Fibroblast of lung (primary cell): ENCODE measurements at regions not wholly inside any gene's neighbourhood (a gene's known extent, or its start where the extent isn't known, plus 50 kb on each side); places are given as distances from the start of the nearest gene placed in this dataset.

Experiments
- DNase-seq, 2 donors: peaks; one replicate each; pipeline versions ENCODE4 v3.0.0 to v3.0.0-alpha.2; 2010; ENCODE audit warnings: low read depth in 2 of 2
- H2AFZ ChIP-seq: 2 replicates; pipeline ENCODE4 v1.5.1; 2012; ENCODE audit warnings: low read length, control low read depth, inconsistent platforms
- H3K27ac ChIP-seq: 2 replicates; pipeline ENCODE4 v1.5.1; 2011; ENCODE audit warnings: low read length, control low read depth; ENCODE audit not compliant: insufficient read depth
- H3K27me3 ChIP-seq: 2 replicates; pipeline ENCODE4 v1.5.1; 2011; ENCODE audit warnings: mild to moderate bottlenecking, low read length; ENCODE audit not compliant: control insufficient read depth, insufficient read depth
- H3K36me3 ChIP-seq: 2 replicates; pipeline ENCODE4 v1.5.1; 2011; ENCODE audit warnings: low read length; ENCODE audit not compliant: control insufficient read depth, insufficient read depth
- H3K4me1 ChIP-seq: 2 replicates; pipeline ENCODE4 v1.5.1; 2011; ENCODE audit warnings: low read length; ENCODE audit not compliant: control insufficient read depth, insufficient read depth; ENCODE audit errors: extremely low read depth
- H3K4me2 ChIP-seq: 2 replicates; pipeline ENCODE4 v1.5.1; 2011; ENCODE audit warnings: low read length, control low read depth; ENCODE audit not compliant: insufficient read depth; ENCODE audit errors: extremely low read depth
- H3K4me3 ChIP-seq, 4 experiments: fragments of 200-600 bp in 1 of 4; sonication (generic) in 1 of 4; replicated peaks in 1 of 4; 2 replicates each; pipeline ENCODE4 v1.5.1; 2011 to 2016; ENCODE audit warnings: low read length in 4 of 4, low read depth in 3 of 4, mild to moderate bottlenecking in 3 of 4, control low read depth in 2 of 4, inconsistent platforms in 1 of 4, mixed read lengths in 1 of 4; ENCODE audit not compliant: insufficient read depth in 1 of 4; ENCODE audit errors: control extremely low read depth in 1 of 4
- H3K79me2 ChIP-seq: 2 replicates; pipeline ENCODE4 v1.5.1; 2012; ENCODE audit warnings: mild to moderate bottlenecking, low read length, inconsistent platforms; ENCODE audit not compliant: control insufficient read depth, insufficient read depth
- H3K9ac ChIP-seq: 2 replicates; pipeline ENCODE4 v1.5.1; 2011; ENCODE audit warnings: mild to moderate bottlenecking, low read length, control low read depth; ENCODE audit not compliant: insufficient read depth
- H3K9me3 ChIP-seq: 2 replicates; pipeline ENCODE4 v1.5.1; 2012; ENCODE audit warnings: low read depth, low read length; ENCODE audit not compliant: control insufficient read depth, insufficient read depth
- H4K20me1 ChIP-seq: 2 replicates; pipeline ENCODE4 v1.5.1; 2011; ENCODE audit warnings: low read length; ENCODE audit not compliant: control insufficient read depth, insufficient read depth; ENCODE audit errors: extremely low read depth
- CTCF ChIP-seq, 2 donors: IDR thresholded peaks in 1 of 2; conservative IDR thresholded peaks in 1 of 2; 1 replicate in 1 of 2; 2 replicates in 1 of 2; pipeline ENCODE4 v1.5.1; 2011 to 2012; ENCODE audit warnings: low read length in 2 of 2, control low read depth in 1 of 2, inconsistent platforms in 1 of 2, low read depth in 1 of 2, mild to moderate bottlenecking in 1 of 2
- EZH2 ChIP-seq: IDR thresholded peaks from 2 replicates; pipeline ENCODE4 v1.5.1; 2012; ENCODE audit warnings: low read length, control low read depth, mild to moderate bottlenecking; ENCODE audit errors: missing control alignments

GRCh38 chr7:118846977-118847376 is 622.5 kb downstream of the ANKRD7 start:
- Histone ChIP-seq H3K4me3 (no peak overlapping the region), H3K9me3 (no peaks in the 10 kb centered on the region), H3K4me1 (no peaks in the 10 kb centered on the region), H3K36me3 (no peaks in the 10 kb centered on the region), H2AFZ (no peak overlapping the region), H3K79me2 (no peaks in the 10 kb centered on the region), H4K20me1 (no peaks in the 10 kb centered on the region), H3K27me3 (no peaks in the 10 kb centered on the region), H3K4me2 (no peak overlapping the region), H3K27ac (no peak overlapping the region), H3K9ac (no peak overlapping the region)
- DNase-seq = no peak
- TF ChIP-seq CTCF (conservative IDR thresholded peaks at IDR 0.05 in 1 of 2, IDR thresholded peaks at IDR 0.05 in 1 of 2; ENCODE audit: low read depth in 1 of 2, low read length in 2 of 2) = no peak

- Histone ChIP-seq H3K4me2 (no peak overlapping the region), H2AFZ (no peak overlapping the region), H3K27ac (no peak overlapping the region), H4K20me1 (no peaks in the 10 kb centered on the region), H3K36me3 (no peaks in the 10 kb centered on the region), H3K4me3 (no peak overlapping the region), H3K9me3 (no peaks in the 10 kb centered on the region), H3K4me1 (no peaks in the 10 kb centered on the region), H3K79me2 (no peaks in the 10 kb centered on the region), H3K27me3 (no peaks in the 10 kb centered on the region), H3K9ac (no peak overlapping the region)
- TF ChIP-seq EZH2 (no peak), CTCF (conservative IDR thresholded peaks at IDR 0.05 in 1 of 2, IDR thresholded peaks at IDR 0.05 in 1 of 2; ENCODE audit: low read depth in 1 of 2, low read length in 2 of 2) (no peak)
- no peak for DNase-seq
Observed at GRCh38 chr7:118855290-118855689, 630.8 kb downstream of the ANKRD7 start.

- H3K36me3 ChIP-seq = no peaks in the 10 kb centered on the region
- H3K9ac ChIP-seq = no peak overlapping the region
- no peak overlapping the region for H3K4me3 ChIP-seq
- no peaks in the 10 kb centered on the region for H4K20me1 ChIP-seq
- DNase-seq = no peak
- no peaks in the 10 kb centered on the region for H3K79me2 ChIP-seq
- no peaks in the 10 kb centered on the region for H3K27me3 ChIP-seq
- no peaks in the 10 kb centered on the region for H3K4me1 ChIP-seq
- no peak overlapping the region for H2AFZ ChIP-seq
- H3K4me2 ChIP-seq = no peak overlapping the region
- TF ChIP-seq CTCF (conservative IDR thresholded peaks at IDR 0.05 in 1 of 2, IDR thresholded peaks at IDR 0.05 in 1 of 2; ENCODE audit: low read depth in 1 of 2, low read length in 2 of 2) = no peak
- TF ChIP-seq EZH2 = no peak
- no peak overlapping the region for H3K27ac ChIP-seq
- no peaks in the 10 kb centered on the region for H3K9me3 ChIP-seq
Observed at GRCh38 chr7:118858651-118859149, 634.2 kb downstream of the ANKRD7 start.
